HCT116 (cell line): ENCODE measurements at regions not wholly inside any gene's neighbourhood (a gene's known extent, or its start where the extent isn't known, plus 50 kb on each side); places are given as distances from the start of the nearest gene placed in this dataset.

ENCODE experiments used
- EZH2 ChIP-seq: fragments of 200-600 bp; sonication (generic); IDR thresholded peaks from 2 replicates; pipeline ENCODE4 v1.6.1; 2017; ENCODE audit warnings: antibody characterized with exemption, mixed run types
- EZH2phosphoT487 ChIP-seq: fragments of 200-600 bp; IDR thresholded peaks from 2 replicates; pipeline ENCODE4 v1.6.1; 2018; ENCODE audit warnings: antibody characterized with exemption, borderline replicate concordance
- POLR2A ChIP-seq: IDR thresholded peaks from 2 replicates; pipeline ENCODE4 v1.7.0; 2011; ENCODE audit warnings: borderline replicate concordance; ENCODE audit not compliant: insufficient read depth, insufficient read length; ENCODE audit errors: extremely low read depth
- POLR2AphosphoS5 ChIP-seq: IDR thresholded peaks from 2 replicates; pipeline ENCODE4 v1.6.1; 2011; ENCODE audit warnings: mild to moderate bottlenecking, low read depth, low read length, moderate library complexity
- RAD21 ChIP-seq: IDR thresholded peaks from 2 replicates; pipeline ENCODE4 v1.6.1; 2012; ENCODE audit warnings: low read depth, mild to moderate bottlenecking
- SIN3A ChIP-seq: IDR thresholded peaks from 2 replicates; pipeline ENCODE4 v1.6.1; 2012; ENCODE audit warnings: low read depth
- SP1 ChIP-seq: IDR thresholded peaks from 2 replicates; pipeline ENCODE4 v1.6.1; 2012; ENCODE audit warnings: low read depth
- YY1 ChIP-seq: IDR thresholded peaks from 2 replicates; pipeline ENCODE4 v1.6.1; 2011; ENCODE audit warnings: low read length, low read depth, moderate library complexity, mild to moderate bottlenecking; ENCODE audit not compliant: insufficient replicate concordance; ENCODE audit errors: extremely low read depth
- TF ChIP-seq, protein P1 (sequence below): IDR thresholded peaks from 2 replicates; pipeline ENCODE4 v1.6.1; 2012
- TF ChIP-seq, protein P2 (sequence below): IDR thresholded peaks from 2 replicates; pipeline ENCODE4 v1.6.1; 2011; ENCODE audit warnings: mild to moderate bottlenecking, low read length, moderate library complexity; ENCODE audit not compliant: insufficient replicate concordance; ENCODE audit errors: extremely low read depth
- TF ChIP-seq, protein P3 (sequence below): IDR thresholded peaks from 2 replicates; pipeline ENCODE4 v1.6.1; 2012; ENCODE audit warnings: low read depth
- TF ChIP-seq, protein P4 (sequence below), 3 experiments: fragments of 200-600 bp in 1 of 3; sonication (generic) in 1 of 3; IDR thresholded peaks in 2 of 3; conservative IDR thresholded peaks in 1 of 3; 2 replicates each; pipeline ENCODE4 v1.5.1; 2012 to 2017; ENCODE audit warnings: low read depth in 2 of 3, low read length in 2 of 3, antibody characterized with exemption in 1 of 3, borderline replicate concordance in 1 of 3, control low read depth in 1 of 3, mild to moderate bottlenecking in 1 of 3, mixed read lengths in 1 of 3, mixed run types in 1 of 3, moderate library complexity in 1 of 3; ENCODE audit not compliant: insufficient read depth in 1 of 3

- TF ChIP-seq, protein P1, sequence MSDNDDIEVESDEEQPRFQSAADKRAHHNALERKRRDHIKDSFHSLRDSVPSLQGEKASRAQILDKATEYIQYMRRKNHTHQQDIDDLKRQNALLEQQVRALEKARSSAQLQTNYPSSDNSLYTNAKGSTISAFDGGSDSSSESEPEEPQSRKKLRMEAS = peak; percentile 19; the same call in 1 of the 2 replicates
- TF ChIP-seq EZH2 (no peak), POLR2A (no peak), SP1 (no peak), POLR2AphosphoS5 (no peak), RAD21 (peak; percentile 43; the same call in 1 of the 2 replicates), YY1 (no peak), SIN3A (no peak), EZH2phosphoT487 (no peak)
- TF ChIP-seq, protein P2, sequence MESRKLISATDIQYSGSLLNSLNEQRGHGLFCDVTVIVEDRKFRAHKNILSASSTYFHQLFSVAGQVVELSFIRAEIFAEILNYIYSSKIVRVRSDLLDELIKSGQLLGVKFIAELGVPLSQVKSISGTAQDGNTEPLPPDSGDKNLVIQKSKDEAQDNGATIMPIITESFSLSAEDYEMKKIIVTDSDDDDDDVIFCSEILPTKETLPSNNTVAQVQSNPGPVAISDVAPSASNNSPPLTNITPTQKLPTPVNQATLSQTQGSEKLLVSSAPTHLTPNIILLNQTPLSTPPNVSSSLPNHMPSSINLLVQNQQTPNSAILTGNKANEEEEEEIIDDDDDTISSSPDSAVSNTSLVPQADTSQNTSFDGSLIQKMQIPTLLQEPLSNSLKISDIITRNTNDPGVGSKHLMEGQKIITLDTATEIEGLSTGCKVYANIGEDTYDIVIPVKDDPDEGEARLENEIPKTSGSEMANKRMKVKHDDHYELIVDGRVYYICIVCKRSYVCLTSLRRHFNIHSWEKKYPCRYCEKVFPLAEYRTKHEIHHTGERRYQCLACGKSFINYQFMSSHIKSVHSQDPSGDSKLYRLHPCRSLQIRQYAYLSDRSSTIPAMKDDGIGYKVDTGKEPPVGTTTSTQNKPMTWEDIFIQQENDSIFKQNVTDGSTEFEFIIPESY = no peak
- TF ChIP-seq, protein P3, sequence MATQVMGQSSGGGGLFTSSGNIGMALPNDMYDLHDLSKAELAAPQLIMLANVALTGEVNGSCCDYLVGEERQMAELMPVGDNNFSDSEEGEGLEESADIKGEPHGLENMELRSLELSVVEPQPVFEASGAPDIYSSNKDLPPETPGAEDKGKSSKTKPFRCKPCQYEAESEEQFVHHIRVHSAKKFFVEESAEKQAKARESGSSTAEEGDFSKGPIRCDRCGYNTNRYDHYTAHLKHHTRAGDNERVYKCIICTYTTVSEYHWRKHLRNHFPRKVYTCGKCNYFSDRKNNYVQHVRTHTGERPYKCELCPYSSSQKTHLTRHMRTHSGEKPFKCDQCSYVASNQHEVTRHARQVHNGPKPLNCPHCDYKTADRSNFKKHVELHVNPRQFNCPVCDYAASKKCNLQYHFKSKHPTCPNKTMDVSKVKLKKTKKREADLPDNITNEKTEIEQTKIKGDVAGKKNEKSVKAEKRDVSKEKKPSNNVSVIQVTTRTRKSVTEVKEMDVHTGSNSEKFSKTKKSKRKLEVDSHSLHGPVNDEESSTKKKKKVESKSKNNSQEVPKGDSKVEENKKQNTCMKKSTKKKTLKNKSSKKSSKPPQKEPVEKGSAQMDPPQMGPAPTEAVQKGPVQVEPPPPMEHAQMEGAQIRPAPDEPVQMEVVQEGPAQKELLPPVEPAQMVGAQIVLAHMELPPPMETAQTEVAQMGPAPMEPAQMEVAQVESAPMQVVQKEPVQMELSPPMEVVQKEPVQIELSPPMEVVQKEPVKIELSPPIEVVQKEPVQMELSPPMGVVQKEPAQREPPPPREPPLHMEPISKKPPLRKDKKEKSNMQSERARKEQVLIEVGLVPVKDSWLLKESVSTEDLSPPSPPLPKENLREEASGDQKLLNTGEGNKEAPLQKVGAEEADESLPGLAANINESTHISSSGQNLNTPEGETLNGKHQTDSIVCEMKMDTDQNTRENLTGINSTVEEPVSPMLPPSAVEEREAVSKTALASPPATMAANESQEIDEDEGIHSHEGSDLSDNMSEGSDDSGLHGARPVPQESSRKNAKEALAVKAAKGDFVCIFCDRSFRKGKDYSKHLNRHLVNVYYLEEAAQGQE = no peak
- TF ChIP-seq, protein P4, sequence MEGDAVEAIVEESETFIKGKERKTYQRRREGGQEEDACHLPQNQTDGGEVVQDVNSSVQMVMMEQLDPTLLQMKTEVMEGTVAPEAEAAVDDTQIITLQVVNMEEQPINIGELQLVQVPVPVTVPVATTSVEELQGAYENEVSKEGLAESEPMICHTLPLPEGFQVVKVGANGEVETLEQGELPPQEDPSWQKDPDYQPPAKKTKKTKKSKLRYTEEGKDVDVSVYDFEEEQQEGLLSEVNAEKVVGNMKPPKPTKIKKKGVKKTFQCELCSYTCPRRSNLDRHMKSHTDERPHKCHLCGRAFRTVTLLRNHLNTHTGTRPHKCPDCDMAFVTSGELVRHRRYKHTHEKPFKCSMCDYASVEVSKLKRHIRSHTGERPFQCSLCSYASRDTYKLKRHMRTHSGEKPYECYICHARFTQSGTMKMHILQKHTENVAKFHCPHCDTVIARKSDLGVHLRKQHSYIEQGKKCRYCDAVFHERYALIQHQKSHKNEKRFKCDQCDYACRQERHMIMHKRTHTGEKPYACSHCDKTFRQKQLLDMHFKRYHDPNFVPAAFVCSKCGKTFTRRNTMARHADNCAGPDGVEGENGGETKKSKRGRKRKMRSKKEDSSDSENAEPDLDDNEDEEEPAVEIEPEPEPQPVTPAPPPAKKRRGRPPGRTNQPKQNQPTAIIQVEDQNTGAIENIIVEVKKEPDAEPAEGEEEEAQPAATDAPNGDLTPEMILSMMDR (IDR thresholded peaks at IDR 0.05 in 2 of 3, conservative IDR thresholded peaks at IDR 0.05 in 1 of 3; ENCODE audit: borderline replicate concordance in 1 of 3, insufficient read depth in 1 of 3, low read depth in 2 of 3, low read length in 2 of 3) = peak in 2 of 3 experiments; percentile 26 to 44; a peak in 4 of 6 replicates
Observed at GRCh38 chr1:229843627-229844238, 217.7 kb downstream of the URB2 start.
